CD8-positive, alpha-beta memory T cell (primary cell): ENCODE measurements at regions not wholly inside any gene's neighbourhood (a gene's known extent, or its start where the extent isn't known, plus 50 kb on each side); places are given as distances from the start of the nearest gene placed in this dataset.
"Not testable (repeated sequence)": the region's sequence is repeated elsewhere in the genome, so short reads cannot be mapped to it uniquely, and the experiment has no call there.

ENCODE experiments used
- CTCF ChIA-PET: fragments of 350-600 bp; sonication (Branson Sonifier 250); formaldehyde crosslinking; loops from one replicate; lab custom pipeline; 2021; ENCODE audit warnings: antibody characterized with exemption; lab: Charles Lee
- POLR2A ChIA-PET: fragments of 350-600 bp; sonication (Branson Sonifier 250); formaldehyde crosslinking; loops from one replicate; lab custom pipeline; 2021; ENCODE audit warnings: antibody characterized with exemption; lab: Charles Lee
- DNase-seq, 5 donors: peaks; one replicate each; pipeline versions ENCODE4 v3.0.0 to v3.0.0-alpha.2; 2020 to 2022; ENCODE audit warnings: mixed read lengths in 1 of 5
- H3K27ac ChIP-seq: one replicate; pipeline ENCODE4 v1.7.0; 2013; ENCODE audit warnings: low read depth, mild to moderate bottlenecking, low read length, moderate library complexity
- H3K27me3 ChIP-seq: 2 replicates; pipeline ENCODE4 v1.7.0; 2013; ENCODE audit warnings: low read length, mild to moderate bottlenecking; ENCODE audit not compliant: insufficient read depth, poor library complexity, severe bottlenecking
- H3K36me3 ChIP-seq: 2 replicates; pipeline ENCODE4 v1.7.0; 2013; ENCODE audit warnings: mild to moderate bottlenecking, low read length, moderate library complexity; ENCODE audit not compliant: insufficient read depth
- H3K4me1 ChIP-seq: 2 replicates; pipeline ENCODE4 v1.7.0; 2013; ENCODE audit warnings: mild to moderate bottlenecking, low read length, moderate library complexity; ENCODE audit not compliant: insufficient read depth
- H3K4me3 ChIP-seq: 2 replicates; pipeline ENCODE4 v1.7.0; 2013; ENCODE audit warnings: mild to moderate bottlenecking, low read length
- H3K9me3 ChIP-seq: 2 replicates; pipeline ENCODE4 v1.7.0; 2013; ENCODE audit warnings: mild to moderate bottlenecking, low read length
- H3K27ac Mint-ChIP-seq, 8 donors: one replicate each; pipeline ENCODE4 v1.8.0; 2020 to 2021; ENCODE audit warnings: mixed read lengths in 8 of 8, mild to moderate bottlenecking in 6 of 8, inconsistent platforms in 3 of 8, moderate library complexity in 3 of 8
- H3K27me3 Mint-ChIP-seq, 2 donors: one replicate each; pipeline ENCODE4 v1.8.0; 2020 to 2021; ENCODE audit warnings: mixed read lengths in 2 of 2, mild to moderate bottlenecking in 1 of 2, moderate library complexity in 1 of 2
- H3K36me3 Mint-ChIP-seq, 3 donors: one replicate each; pipeline ENCODE4 v1.8.0; 2020 to 2021; ENCODE audit warnings: mixed read lengths in 3 of 3, inconsistent platforms in 1 of 3, mild to moderate bottlenecking in 1 of 3
- H3K4me1 Mint-ChIP-seq, 3 donors: one replicate each; pipeline ENCODE4 v1.8.0; 2020 to 2021; ENCODE audit warnings: mixed read lengths in 3 of 3, inconsistent platforms in 1 of 3, mild to moderate bottlenecking in 1 of 3
- H3K4me3 Mint-ChIP-seq, 7 donors: one replicate each; pipeline ENCODE4 v1.8.0; 2020 to 2021; ENCODE audit warnings: mixed read lengths in 7 of 7, mild to moderate bottlenecking in 6 of 7, moderate library complexity in 4 of 7, inconsistent platforms in 2 of 7
- H3K9me3 Mint-ChIP-seq, 5 donors: one replicate each; pipeline ENCODE4 v1.8.0; 2020 to 2022; ENCODE audit warnings: mixed read lengths in 5 of 5, mild to moderate bottlenecking in 3 of 5, moderate library complexity in 2 of 5, inconsistent platforms in 1 of 5

DNA sequence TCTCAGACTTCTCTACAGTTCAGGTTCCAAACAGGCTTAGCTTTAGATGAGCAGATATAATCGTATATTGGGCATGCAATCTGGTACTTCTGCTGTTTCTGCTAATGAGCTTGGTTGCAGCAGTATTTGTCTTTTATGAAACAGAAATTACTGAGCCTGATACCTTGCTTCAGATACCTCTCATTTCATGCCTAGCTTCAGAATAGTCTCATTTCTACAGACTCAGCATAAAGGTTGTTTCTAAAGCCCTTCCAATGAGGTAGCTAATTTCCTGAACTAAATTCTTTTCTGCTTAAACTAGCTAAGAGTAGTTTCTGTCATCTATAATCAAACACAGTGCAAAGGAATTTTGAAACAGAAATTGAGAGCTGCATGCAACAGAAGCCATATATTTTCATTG lies 275.0 kb upstream of the KITLG start:
- Mint-ChIP-seq H3K9me3 (peaks cover 0 to 4% (median 2%) of the 10 kb centered on the region in 5 donors), H3K27me3 (no peaks in the 10 kb centered on the region), H3K27ac (no peak overlapping the region), H3K4me3 (no peak overlapping the region), H3K36me3 (no peaks in the 10 kb centered on the region), H3K4me1 (no peaks in the 10 kb centered on the region)
- Histone ChIP-seq H3K4me3 (no peak overlapping the region), H3K4me1 (no peaks in the 10 kb centered on the region), H3K36me3 (no peaks in the 10 kb centered on the region), H3K9me3 (no peaks in the 10 kb centered on the region), H3K27me3 (no peaks in the 10 kb centered on the region), H3K27ac (no peak overlapping the region)
- ChIA-PET POLR2A (no interaction called here), CTCF (no interaction called here)
- DNase-seq, result no peak

DNA sequence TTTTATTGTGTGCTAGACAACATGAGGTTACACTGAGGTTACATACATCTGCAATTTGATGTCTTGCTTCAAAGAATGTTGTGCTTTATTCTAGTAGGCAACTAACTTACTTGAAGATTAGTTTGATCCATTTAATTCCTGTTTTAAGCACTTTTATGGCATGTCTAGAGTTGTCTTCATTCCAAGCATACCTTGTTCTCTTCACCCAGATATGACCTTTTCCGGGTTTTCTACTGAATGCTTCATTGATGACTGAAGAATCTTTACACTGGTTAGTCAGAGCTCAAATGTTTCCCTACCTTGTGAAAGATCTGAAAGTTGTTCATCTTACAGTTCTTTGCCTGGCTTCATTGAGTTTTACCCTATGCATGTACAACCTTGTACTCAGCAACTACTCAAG lies 274.0 kb upstream of the KITLG start:
- Mint-ChIP-seq H3K4me3 (no peak overlapping the region), H3K9me3 (peaks cover 0 to 4% (median 2%) of the 10 kb centered on the region in 5 donors), H3K27ac (no peak overlapping the region), H3K27me3 (no peaks in the 10 kb centered on the region), H3K4me1 (no peaks in the 10 kb centered on the region), H3K36me3 (no peaks in the 10 kb centered on the region)
- ChIA-PET CTCF (no interaction called here), POLR2A (no interaction called here)
- no peaks in the 10 kb centered on the region for H3K27me3 ChIP-seq
- no peak overlapping the region for H3K27ac ChIP-seq
- H3K9me3 ChIP-seq, result no peaks in the 10 kb centered on the region
- H3K36me3 ChIP-seq, result no peaks in the 10 kb centered on the region
- no peaks in the 10 kb centered on the region for H3K4me1 ChIP-seq
- no peak overlapping the region for H3K4me3 ChIP-seq
- no peak for DNase-seq

DNA sequence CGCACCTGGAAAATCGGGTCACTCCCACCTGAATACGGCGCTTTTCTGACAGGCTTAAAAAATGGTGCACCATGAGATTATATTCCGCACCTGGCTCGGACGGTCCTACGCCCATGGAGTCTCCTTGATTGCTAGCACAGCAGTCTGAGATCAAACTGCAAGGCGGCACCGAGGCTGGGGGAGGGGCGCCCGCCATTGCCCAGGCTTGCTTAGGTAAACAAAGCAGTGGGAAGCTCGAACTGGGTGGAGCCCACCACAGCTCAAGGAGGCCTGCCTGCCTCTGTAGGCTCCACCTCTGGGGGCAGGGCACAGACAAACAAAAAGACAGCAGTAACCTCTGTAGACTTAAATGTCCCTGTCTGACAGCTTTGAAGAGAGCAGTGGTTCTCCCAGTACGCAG lies 267.0 kb upstream of the KITLG start:
- H3K9me3 ChIP-seq, H3K4me1 ChIP-seq, DNase-seq, H3K27ac ChIP-seq, CTCF ChIA-PET, H3K4me3 Mint-ChIP-seq, H3K36me3 ChIP-seq, H3K27me3 Mint-ChIP-seq, POLR2A ChIA-PET, H3K27me3 ChIP-seq, H3K36me3 Mint-ChIP-seq, H3K4me1 Mint-ChIP-seq, H3K4me3 ChIP-seq, H3K27ac Mint-ChIP-seq: not testable (repeated sequence)
- peaks cover 0 to 20% (median 5%) of the 10 kb centered on the region in 5 donors for H3K9me3 Mint-ChIP-seq

DNA sequence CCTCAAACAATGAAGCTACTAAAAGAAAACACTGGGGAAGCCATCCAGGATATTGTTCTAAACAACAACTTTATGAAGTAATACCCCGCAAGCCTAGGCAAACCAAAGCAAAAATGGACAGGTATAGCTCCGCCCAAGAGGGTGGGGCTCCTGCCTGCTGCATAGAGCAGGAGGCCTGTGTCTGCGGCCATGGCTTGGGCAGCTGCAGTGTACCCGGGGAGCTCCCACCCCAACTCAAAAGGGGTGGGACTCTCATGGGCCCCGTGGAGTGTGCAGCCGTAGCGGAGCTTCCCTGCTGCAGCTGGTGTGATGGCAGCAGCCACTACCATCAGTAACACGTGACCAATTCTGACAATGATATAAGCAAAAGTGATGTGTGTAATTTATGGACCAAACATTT lies 264.2 kb upstream of the KITLG start:
- CTCF ChIA-PET, result no interaction called here

DNA sequence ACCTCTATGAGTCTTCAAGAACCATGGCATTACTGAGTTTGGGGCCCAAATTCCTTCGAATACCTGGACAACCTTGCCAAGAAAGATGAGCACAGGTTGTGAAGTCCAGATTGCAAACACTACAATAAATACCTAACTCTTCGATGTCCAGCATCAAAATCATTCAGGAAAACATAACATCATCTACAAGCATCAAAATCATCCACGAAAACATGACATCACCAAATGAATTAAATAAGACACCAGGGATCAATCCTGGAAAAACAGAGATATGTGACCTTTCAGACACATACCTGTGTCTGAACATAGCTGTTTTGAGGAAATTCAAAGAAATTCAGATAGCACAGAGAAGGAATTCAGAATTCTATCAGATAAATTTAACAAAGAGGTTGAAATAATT lies 262.0 kb upstream of the KITLG start:
- no peak for DNase-seq
- no peak overlapping the region for H3K27ac Mint-ChIP-seq
- Histone ChIP-seq H3K27ac (no peak overlapping the region), H3K27me3 (no peaks in the 10 kb centered on the region), H3K4me3 (no peak overlapping the region), H3K4me1 (no peaks in the 10 kb centered on the region), H3K36me3 (no peaks in the 10 kb centered on the region), H3K9me3 (no peaks in the 10 kb centered on the region)
- no peaks in the 10 kb centered on the region for H3K36me3 Mint-ChIP-seq
- H3K4me3 Mint-ChIP-seq, result no peak overlapping the region
- ChIA-PET POLR2A (no interaction called here), CTCF (no interaction called here)
- H3K27me3 Mint-ChIP-seq, result no peaks in the 10 kb centered on the region
- H3K4me1 Mint-ChIP-seq, result no peaks in the 10 kb centered on the region
- peaks cover 3 to 26% (median 13%) of the 10 kb centered on the region in 5 donors for H3K9me3 Mint-ChIP-seq

More for the DNA sequence above, 264.2 kb upstream of the KITLG start:
- Mint-ChIP-seq H3K27me3 (no peaks in the 10 kb centered on the region), H3K36me3 (no peaks in the 10 kb centered on the region), H3K4me3 (no peak overlapping the region), H3K9me3 (peaks cover 0 to 22% (median 7%) of the 10 kb centered on the region in 5 donors), H3K4me1 (no peaks in the 10 kb centered on the region), H3K27ac (no peak overlapping the region)
- Histone ChIP-seq H3K27me3 (no peaks in the 10 kb centered on the region), H3K36me3 (no peaks in the 10 kb centered on the region), H3K4me3 (no peak overlapping the region), H3K4me1 (no peaks in the 10 kb centered on the region), H3K27ac (no peak overlapping the region), H3K9me3 (no peaks in the 10 kb centered on the region)
- POLR2A ChIA-PET, result no interaction called here
- DNase-seq, result no peak

DNA sequence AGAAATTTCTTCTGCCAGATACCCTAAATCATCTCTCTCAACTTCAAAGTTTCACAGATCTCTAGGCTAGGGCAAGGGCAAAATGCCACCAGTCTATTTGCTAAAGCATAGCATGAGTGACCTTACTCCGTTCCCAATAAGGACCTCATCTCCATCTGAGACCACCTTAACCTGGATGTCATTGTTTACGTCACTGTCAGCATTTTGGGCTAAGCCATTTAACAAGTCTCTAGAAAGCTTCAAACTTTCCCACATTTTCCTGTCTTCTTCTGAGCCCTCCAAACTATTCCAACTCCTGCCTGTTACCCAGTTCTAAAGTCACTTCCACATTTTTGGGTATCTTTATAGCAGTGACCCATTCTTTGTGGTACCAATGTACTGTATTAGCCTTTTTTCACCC lies 259.2 kb upstream of the KITLG start:
- Histone ChIP-seq H3K9me3 (no peaks in the 10 kb centered on the region), H3K27ac (no peak overlapping the region), H3K4me1 (no peaks in the 10 kb centered on the region), H3K27me3 (no peaks in the 10 kb centered on the region), H3K4me3 (no peak overlapping the region), H3K36me3 (no peaks in the 10 kb centered on the region)
- Mint-ChIP-seq H3K27ac (no peak overlapping the region), H3K27me3 (no peaks in the 10 kb centered on the region), H3K4me1 (no peaks in the 10 kb centered on the region), H3K36me3 (no peaks in the 10 kb centered on the region), H3K9me3 (peaks cover 3 to 22% (median 11%) of the 10 kb centered on the region in 5 donors), H3K4me3 (no peak overlapping the region)
- ChIA-PET POLR2A (no interaction called here), CTCF (no interaction called here)
- no peak for DNase-seq

DNA sequence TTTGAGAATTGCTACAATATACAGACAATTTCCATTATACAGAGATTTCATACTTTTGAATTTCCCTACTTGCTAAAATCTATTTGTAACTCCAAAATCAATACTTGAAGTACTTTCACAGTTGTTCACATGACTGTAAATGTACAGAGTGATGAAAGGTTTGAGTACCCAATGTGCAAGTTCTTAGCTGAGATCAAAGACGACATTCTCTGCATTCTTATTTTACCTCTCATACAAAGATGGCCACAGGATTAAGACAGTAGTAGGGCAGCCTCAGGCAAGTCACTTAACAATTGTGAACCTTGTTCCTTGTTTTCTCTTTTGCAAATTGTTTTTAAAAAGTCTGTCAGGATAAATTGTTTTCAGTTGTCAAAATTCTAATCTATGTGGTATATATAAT lies 255.9 kb upstream of the KITLG start:
- no peak for DNase-seq
- peaks cover 3 to 13% (median 8%) of the 10 kb centered on the region in 5 donors for H3K9me3 Mint-ChIP-seq
- POLR2A ChIA-PET, result no interaction called here
- no peak overlapping the region for H3K27ac ChIP-seq
- no peak overlapping the region for H3K4me3 Mint-ChIP-seq
- H3K36me3 Mint-ChIP-seq, result no peaks in the 10 kb centered on the region
- CTCF ChIA-PET, result no interaction called here
- H3K4me1 ChIP-seq, result no peaks in the 10 kb centered on the region
- H3K27me3 Mint-ChIP-seq, result no peaks in the 10 kb centered on the region
- H3K4me3 ChIP-seq, result no peak overlapping the region
- H3K27ac Mint-ChIP-seq, result no peak overlapping the region
- H3K36me3 ChIP-seq, result no peaks in the 10 kb centered on the region
- no peaks in the 10 kb centered on the region for H3K9me3 ChIP-seq
- no peaks in the 10 kb centered on the region for H3K27me3 ChIP-seq
- H3K4me1 Mint-ChIP-seq, result no peaks in the 10 kb centered on the region

DNA sequence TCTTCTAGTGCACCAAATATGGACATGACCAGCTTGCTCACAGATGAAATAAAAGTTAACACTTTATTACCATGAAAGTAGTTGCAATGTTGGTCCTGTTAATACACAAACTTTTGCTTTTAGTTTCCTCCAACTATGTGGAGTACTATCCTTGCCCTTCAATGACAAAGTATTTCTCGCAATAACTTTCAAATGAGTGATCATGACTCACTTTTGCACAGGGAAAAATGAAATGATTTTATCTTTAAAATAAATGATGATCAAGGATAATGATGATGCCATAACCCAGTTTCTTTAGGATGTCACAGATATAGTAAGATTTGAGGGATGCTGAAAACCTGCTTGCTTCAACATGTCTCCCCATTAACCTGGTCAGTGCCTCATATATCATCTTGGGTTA lies 254.0 kb upstream of the KITLG start:
- no peaks in the 10 kb centered on the region for H3K36me3 ChIP-seq
- CTCF ChIA-PET, result no interaction called here
- Mint-ChIP-seq H3K4me1 (no peaks in the 10 kb centered on the region), H3K27ac (no peak overlapping the region), H3K4me3 (no peak overlapping the region), H3K27me3 (no peaks in the 10 kb centered on the region), H3K9me3 (peaks cover 3 to 8% (median 7%) of the 10 kb centered on the region in 5 donors), H3K36me3 (no peaks in the 10 kb centered on the region)
- POLR2A ChIA-PET, result no interaction called here
- no peaks in the 10 kb centered on the region for H3K9me3 ChIP-seq
- H3K27me3 ChIP-seq, result no peaks in the 10 kb centered on the region
- H3K27ac ChIP-seq, result no peak overlapping the region
- no peak overlapping the region for H3K4me3 ChIP-seq
- H3K4me1 ChIP-seq, result no peaks in the 10 kb centered on the region
- DNase-seq, result no peak

DNA sequence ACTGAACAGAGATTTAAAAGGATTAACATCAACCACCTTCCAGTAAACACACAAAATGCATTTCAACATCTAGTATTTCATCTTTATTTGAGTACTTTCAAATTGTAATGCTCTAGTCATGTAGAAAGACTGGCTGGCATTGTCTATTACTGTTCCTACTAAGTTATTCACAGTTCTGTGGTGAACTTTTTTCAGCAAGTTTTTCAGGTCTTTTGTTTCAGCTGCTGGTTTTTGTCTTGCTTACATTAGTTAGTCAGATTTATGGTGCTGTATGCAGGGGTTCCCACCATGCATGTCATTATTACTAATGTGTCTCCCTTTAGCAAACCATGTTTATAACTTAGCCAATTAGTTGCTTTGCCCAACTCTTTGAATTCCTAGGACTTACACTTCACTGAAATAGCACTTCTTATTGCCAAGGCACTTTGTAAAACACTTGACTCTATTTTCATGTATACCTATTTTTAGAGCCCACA lies 253.4 kb upstream of the KITLG start:
- H3K27ac ChIP-seq, result no peak overlapping the region
- Mint-ChIP-seq H3K9me3 (peaks cover 3 to 7% (median 5%) of the 10 kb centered on the region in 5 donors), H3K27me3 (no peaks in the 10 kb centered on the region), H3K27ac (no peak overlapping the region), H3K4me3 (no peak overlapping the region), H3K36me3 (no peaks in the 10 kb centered on the region), H3K4me1 (no peaks in the 10 kb centered on the region)
- no peaks in the 10 kb centered on the region for H3K9me3 ChIP-seq
- ChIA-PET CTCF (no interaction called here), POLR2A (no interaction called here)
- DNase-seq, result no peak
- H3K4me3 ChIP-seq, result no peak overlapping the region
- H3K36me3 ChIP-seq, result no peaks in the 10 kb centered on the region
- no peaks in the 10 kb centered on the region for H3K4me1 ChIP-seq
- no peaks in the 10 kb centered on the region for H3K27me3 ChIP-seq
